Sigmoid colon (tissue), 6 donors: ENCODE measurements at regions not wholly inside any gene's neighbourhood (a gene's known extent, or its start where the extent isn't known, plus 50 kb on each side); places are given as distances from the start of the nearest gene placed in this dataset.
"Not testable (repeated sequence)": the region's sequence is repeated elsewhere in the genome, so short reads cannot be mapped to it uniquely, and the experiment has no call there.

Experiments
- DNase-seq: peaks from one replicate; pipeline ENCODE4 v3.0.0-alpha.2; 2019
- H3K27ac ChIP-seq, 4 donors: fragments of 200-600 bp; sonication (generic); one replicate each; pipeline ENCODE4 v1.5.1; 2016 to 2019; ENCODE audit warnings: mild to moderate bottlenecking in 1 of 4
- H3K27me3 ChIP-seq, 3 donors: fragments of 200-600 bp; sonication (generic); one replicate each; pipeline ENCODE4 v1.5.1; 2019; ENCODE audit warnings: mild to moderate bottlenecking in 1 of 3
- H3K36me3 ChIP-seq, 4 donors: fragments of 200-600 bp; sonication (generic); one replicate each; pipeline ENCODE4 v1.5.1; 2016 to 2019
- H3K4me1 ChIP-seq, 4 donors: fragments of 200-600 bp; sonication (generic); one replicate each; pipeline ENCODE4 v1.5.1; 2017 to 2019
- H3K4me3 ChIP-seq, 4 donors: fragments of 200-600 bp; sonication (generic); one replicate each; pipeline ENCODE4 v1.5.1; 2017 to 2019; ENCODE audit warnings: mild to moderate bottlenecking in 2 of 4, moderate library complexity in 1 of 4
- H3K9me3 ChIP-seq, 4 donors: fragments of 200-600 bp in 3 of 4; sonication (generic) in 3 of 4; one replicate each; pipeline versions ENCODE4 v1.5.1 to v1.6.1; 2013 to 2019
- EP300 ChIP-seq, 4 donors: sonication (generic); formaldehyde crosslinking; IDR thresholded peaks; one replicate each; pipeline ENCODE4 v1.6.1; 2017; ENCODE audit warnings: antibody characterized with exemption in 4 of 4
- POLR2A ChIP-seq, 2 donors: fragments of 450-650 bp; IDR thresholded peaks; one replicate each; pipeline ENCODE4 v1.6.1; 2016; ENCODE audit warnings: antibody characterized with exemption in 2 of 2, mild to moderate bottlenecking in 2 of 2, moderate library complexity in 2 of 2
- POLR2AphosphoS5 ChIP-seq, 4 donors: sonication (generic); formaldehyde crosslinking; IDR thresholded peaks; one replicate each; pipeline ENCODE4 v1.6.1; 2017; ENCODE audit warnings: antibody characterized with exemption in 4 of 4
- WGBS, 2 donors: extraction: QIAGEN DNeasy Blood & Tissue Kit; methylation state at CpG; one replicate each; pipeline ENCODE4 v1.1.7; 2013; 5-methylcytosine and 5-hydroxymethylcytosine counted together
- intact Hi-C: fragments of 100-400 bp; cut with DNase I; formaldehyde crosslinking; loops from one replicate; pipeline ENCODE4 v1.15.1; 2023
- TF ChIP-seq, protein P1 (sequence below), 4 experiments: fragments of 450-650 bp in 3 of 4; fragments of 200-600 bp in 1 of 4; IDR thresholded peaks; one replicate each; pipeline ENCODE4 v1.5.1; 2016 to 2019; ENCODE audit warnings: antibody characterized with exemption in 4 of 4, mild to moderate bottlenecking in 3 of 4, moderate library complexity in 2 of 4
- donor health status: healthy with polysubstance abuse.
- donor health status: healthy.

DNA sequence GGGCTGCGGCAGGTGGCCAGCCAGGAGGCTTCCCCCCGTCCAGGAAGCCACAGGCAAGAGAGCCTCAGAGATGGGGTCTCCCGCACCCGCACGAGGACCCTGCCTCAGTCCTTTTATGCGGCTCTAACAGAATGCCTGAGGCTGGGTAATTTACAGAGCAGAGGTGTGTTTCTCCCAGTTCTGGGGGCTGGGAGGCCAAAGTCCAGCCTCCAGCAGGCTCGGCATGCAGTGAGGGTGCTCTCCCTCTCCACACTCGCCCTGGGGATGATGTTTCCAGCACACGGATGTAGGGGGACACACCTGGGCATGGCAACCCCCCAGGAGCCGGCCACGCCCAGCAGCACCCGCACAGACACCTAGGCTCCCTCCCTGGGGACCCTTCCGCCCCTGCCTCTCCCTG is 95.4 kb upstream of the PPP1R26 start:
- H3K4me1 ChIP-seq = no peaks in the 10 kb centered on the region
- WGBS, 2 donors = 41 to 69% methylated on average over 13 of the region's 13 CpGs

DNA sequence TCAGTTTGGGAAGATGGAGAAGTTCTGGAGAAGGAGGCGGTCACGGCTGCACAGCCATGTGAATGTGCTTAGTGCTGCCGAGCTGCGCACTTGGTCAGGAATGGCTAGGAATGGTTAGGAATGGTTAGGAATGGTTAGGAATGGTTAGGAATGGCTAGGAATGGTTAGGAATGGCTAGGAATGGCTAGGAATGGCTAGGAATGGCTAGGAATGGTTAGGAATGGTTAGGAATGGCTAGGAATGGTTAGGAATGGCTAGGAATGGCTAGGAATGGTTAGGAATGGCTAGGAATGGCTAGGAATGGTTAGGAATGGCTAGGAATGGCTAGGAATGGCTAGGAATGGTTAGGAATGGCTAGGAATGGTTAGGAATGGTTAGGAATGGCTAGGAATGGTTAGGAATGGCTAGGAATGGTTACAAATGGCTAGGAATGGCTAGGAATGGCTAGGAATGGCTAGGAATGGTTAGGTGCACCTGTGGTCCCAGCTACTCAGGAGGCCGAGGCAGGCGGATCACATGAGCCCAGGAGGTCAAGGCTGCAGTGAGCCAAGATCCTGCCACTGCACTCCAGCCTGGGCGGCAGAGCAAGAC is 94.7 kb upstream of the PPP1R26 start:
- H3K36me3 ChIP-seq, H3K27ac ChIP-seq, H3K4me3 ChIP-seq, H3K4me1 ChIP-seq, H3K9me3 ChIP-seq, intact Hi-C loops, DNase-seq: not testable (repeated sequence)
- WGBS, 2 donors = 79 to 86% methylated on average over 7 of the region's 7 CpGs
- peaks cover 0 to 12% (median 0%) of the 10 kb centered on the region in 3 donors for H3K27me3 ChIP-seq

More for the DNA sequence above, 95.4 kb upstream of the PPP1R26 start:
- TF ChIP-seq POLR2AphosphoS5 (IDR thresholded peaks at IDR 0.05) (no peak), POLR2A (IDR thresholded peaks at IDR 0.05) (no peak), EP300 (IDR thresholded peaks at IDR 0.05) (no peak)
- TF ChIP-seq, protein P1, sequence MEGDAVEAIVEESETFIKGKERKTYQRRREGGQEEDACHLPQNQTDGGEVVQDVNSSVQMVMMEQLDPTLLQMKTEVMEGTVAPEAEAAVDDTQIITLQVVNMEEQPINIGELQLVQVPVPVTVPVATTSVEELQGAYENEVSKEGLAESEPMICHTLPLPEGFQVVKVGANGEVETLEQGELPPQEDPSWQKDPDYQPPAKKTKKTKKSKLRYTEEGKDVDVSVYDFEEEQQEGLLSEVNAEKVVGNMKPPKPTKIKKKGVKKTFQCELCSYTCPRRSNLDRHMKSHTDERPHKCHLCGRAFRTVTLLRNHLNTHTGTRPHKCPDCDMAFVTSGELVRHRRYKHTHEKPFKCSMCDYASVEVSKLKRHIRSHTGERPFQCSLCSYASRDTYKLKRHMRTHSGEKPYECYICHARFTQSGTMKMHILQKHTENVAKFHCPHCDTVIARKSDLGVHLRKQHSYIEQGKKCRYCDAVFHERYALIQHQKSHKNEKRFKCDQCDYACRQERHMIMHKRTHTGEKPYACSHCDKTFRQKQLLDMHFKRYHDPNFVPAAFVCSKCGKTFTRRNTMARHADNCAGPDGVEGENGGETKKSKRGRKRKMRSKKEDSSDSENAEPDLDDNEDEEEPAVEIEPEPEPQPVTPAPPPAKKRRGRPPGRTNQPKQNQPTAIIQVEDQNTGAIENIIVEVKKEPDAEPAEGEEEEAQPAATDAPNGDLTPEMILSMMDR (IDR thresholded peaks at IDR 0.05) = no peak
- no peak overlapping the region for H3K27ac ChIP-seq
- peaks cover 0 to 12% (median 0%) of the 10 kb centered on the region in 3 donors for H3K27me3 ChIP-seq
- H3K9me3 ChIP-seq = no peaks in the 10 kb centered on the region
- intact Hi-C loops = no loop called here
- H3K36me3 ChIP-seq = no peaks in the 10 kb centered on the region
- DNase-seq = no peak
- H3K4me3 ChIP-seq = no peak overlapping the region

DNA sequence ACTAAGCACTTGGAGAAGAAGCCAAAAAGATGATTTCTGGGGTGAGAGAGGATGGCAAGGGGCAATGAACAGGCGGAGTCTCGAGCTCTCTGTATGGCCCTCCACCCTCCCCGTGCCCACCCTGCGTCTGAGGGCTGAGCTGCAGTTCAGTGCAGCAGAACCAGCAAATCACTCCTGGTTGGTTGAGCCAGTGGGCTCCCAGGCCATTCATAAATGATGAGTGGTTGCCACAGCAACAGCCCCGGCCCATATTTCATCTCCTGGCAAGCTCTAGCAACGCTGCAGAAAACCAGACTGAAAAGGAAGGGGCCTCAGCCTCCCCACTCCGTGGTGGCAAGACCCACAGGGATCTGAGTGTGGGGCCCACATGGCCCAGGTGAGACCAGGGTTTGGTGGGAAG is 93.8 kb upstream of the PPP1R26 start:
- Histone ChIP-seq H3K27me3 (peaks cover 0 to 12% (median 0%) of the 10 kb centered on the region in 3 donors), H3K4me3 (no peak overlapping the region), H3K36me3 (no peaks in the 10 kb centered on the region), H3K4me1 (no peaks in the 10 kb centered on the region), H3K9me3 (no peaks in the 10 kb centered on the region), H3K27ac (no peak overlapping the region)
- TF ChIP-seq POLR2AphosphoS5 (IDR thresholded peaks at IDR 0.05) (no peak), POLR2A (IDR thresholded peaks at IDR 0.05) (no peak), EP300 (IDR thresholded peaks at IDR 0.05) (no peak)
- TF ChIP-seq, protein P1 (IDR thresholded peaks at IDR 0.05) = no peak
- 67 to 72% methylated on average over 7 of the region's 7 CpGs for WGBS, 2 donors
- intact Hi-C loops = no loop called here
- no peak for DNase-seq

DNA sequence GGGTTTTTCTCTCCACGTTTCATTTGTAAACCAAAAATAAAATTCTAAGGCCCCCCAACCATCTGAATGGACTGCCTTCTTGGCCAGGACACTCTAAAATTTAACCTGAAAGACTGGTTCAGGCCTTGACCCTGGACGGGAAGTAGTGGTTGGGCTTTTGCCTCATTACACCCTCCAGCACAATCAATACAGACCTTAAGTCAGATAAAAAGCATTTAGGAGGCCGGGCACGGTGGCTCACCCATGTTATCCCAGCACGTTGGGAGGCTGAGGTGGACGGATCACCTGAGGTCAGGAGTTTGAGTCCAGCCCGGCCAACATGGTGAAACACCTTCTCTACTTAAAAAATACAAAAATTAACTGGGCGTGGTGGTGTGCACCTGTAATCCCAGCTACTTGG is 91.6 kb upstream of the PPP1R26 start:
- intact Hi-C loops = no loop called here
- DNase-seq = no peak
- 71 to 82% methylated on average over 8 of the region's 8 CpGs for whole genome bisulfite sequencing, 2 donors
- Histone ChIP-seq H3K27ac (no peak overlapping the region), H3K36me3 (no peaks in the 10 kb centered on the region), H3K4me1 (no peaks in the 10 kb centered on the region), H3K4me3 (no peak overlapping the region), H3K27me3 (peaks cover 0 to 12% (median 0%) of the 10 kb centered on the region in 3 donors), H3K9me3 (no peaks in the 10 kb centered on the region)
- TF ChIP-seq EP300 (IDR thresholded peaks at IDR 0.05) (no peak), POLR2AphosphoS5 (IDR thresholded peaks at IDR 0.05) (no peak), POLR2A (IDR thresholded peaks at IDR 0.05) (no peak)
- TF ChIP-seq, protein P1 (IDR thresholded peaks at IDR 0.05) = no peak

DNA sequence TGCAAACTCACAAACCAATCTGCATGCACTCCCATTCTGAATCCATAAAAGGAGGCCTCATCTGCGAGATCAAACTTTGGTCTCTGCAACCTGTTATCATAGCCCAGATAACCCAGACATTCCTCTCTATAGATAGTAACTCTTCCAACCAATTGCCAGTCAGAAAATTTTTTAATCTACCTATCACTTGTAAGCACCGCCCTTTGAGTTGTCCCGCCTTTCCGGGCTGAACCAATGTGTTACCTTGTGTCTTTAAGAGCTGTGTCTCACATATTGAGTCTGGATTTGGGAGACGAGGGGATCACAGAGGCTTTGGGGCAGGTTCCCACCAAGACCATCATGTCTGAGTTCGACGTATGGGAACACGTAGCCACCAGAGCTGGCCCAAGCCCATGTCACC is 91.1 kb upstream of the PPP1R26 start:
- no peaks in the 10 kb centered on the region for H3K4me1 ChIP-seq
- 79 to 88% methylated on average over 8 of the region's 8 CpGs for WGBS, 2 donors
- H3K4me3 ChIP-seq = no peak overlapping the region
- peaks cover 0 to 11% (median 0%) of the 10 kb centered on the region in 3 donors for H3K27me3 ChIP-seq
- H3K9me3 ChIP-seq = no peaks in the 10 kb centered on the region
- DNase-seq = no peak
- intact Hi-C loops = no loop called here
- no peak for TF ChIP-seq POLR2A (IDR thresholded peaks at IDR 0.05)
- TF ChIP-seq POLR2AphosphoS5 (IDR thresholded peaks at IDR 0.05) = no peak
- TF ChIP-seq, protein P1 (IDR thresholded peaks at IDR 0.05) = no peak
- TF ChIP-seq EP300 (IDR thresholded peaks at IDR 0.05) = no peak
- H3K27ac ChIP-seq = no peak overlapping the region
- no peaks in the 10 kb centered on the region for H3K36me3 ChIP-seq
